ENCODE measurements at regions not wholly inside any gene's neighbourhood (a gene's known extent, or its start where the extent isn't known, plus 50 kb on each side); places are given as distances from the start of the nearest gene placed in this dataset.

DNA sequence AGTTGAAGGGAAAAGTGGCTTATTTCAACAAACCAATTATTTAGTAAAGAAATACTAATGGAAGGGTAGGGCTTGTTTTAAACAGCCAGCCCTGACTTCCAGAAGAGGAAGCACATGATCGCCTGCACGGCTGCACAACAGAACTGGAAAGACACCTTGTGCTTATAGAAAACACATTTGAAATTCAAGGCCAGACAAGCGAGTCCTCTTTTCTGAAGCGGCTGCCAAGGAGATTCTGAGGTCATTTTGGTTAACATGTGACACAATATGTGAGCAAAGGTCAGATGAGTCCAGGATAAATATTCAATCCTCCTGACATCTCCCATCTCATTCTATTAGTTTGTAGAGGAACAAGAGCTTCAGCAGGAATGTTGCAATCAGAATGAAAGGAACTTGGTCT is 461.4 kb upstream of the ST8SIA4 start:
- peaks cover 5% of the 10 kb centered on the region for H3K4me1 Mint-ChIP-seq (ENCODE audit: low read depth, unreplicated experiment)
- TF ChIP-seq, protein P1, sequence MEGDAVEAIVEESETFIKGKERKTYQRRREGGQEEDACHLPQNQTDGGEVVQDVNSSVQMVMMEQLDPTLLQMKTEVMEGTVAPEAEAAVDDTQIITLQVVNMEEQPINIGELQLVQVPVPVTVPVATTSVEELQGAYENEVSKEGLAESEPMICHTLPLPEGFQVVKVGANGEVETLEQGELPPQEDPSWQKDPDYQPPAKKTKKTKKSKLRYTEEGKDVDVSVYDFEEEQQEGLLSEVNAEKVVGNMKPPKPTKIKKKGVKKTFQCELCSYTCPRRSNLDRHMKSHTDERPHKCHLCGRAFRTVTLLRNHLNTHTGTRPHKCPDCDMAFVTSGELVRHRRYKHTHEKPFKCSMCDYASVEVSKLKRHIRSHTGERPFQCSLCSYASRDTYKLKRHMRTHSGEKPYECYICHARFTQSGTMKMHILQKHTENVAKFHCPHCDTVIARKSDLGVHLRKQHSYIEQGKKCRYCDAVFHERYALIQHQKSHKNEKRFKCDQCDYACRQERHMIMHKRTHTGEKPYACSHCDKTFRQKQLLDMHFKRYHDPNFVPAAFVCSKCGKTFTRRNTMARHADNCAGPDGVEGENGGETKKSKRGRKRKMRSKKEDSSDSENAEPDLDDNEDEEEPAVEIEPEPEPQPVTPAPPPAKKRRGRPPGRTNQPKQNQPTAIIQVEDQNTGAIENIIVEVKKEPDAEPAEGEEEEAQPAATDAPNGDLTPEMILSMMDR (IDR thresholded peaks at IDR 0.05; ENCODE audit: partially characterized antibody, unreplicated experiment): no peak
- H3K9me3 Mint-ChIP-seq (ENCODE audit: unreplicated experiment): no peaks in the 10 kb centered on the region
- no peak for DNase-seq
- no peaks in the 10 kb centered on the region for H3K36me3 Mint-ChIP-seq (ENCODE audit: unreplicated experiment)
- H3K4me3 Mint-ChIP-seq (ENCODE audit: unreplicated experiment): no peak overlapping the region
- H3K27ac Mint-ChIP-seq (ENCODE audit: unreplicated experiment): no peak overlapping the region
- H3K27me3 Mint-ChIP-seq (ENCODE audit: unreplicated experiment): no peaks in the 10 kb centered on the region

DNA sequence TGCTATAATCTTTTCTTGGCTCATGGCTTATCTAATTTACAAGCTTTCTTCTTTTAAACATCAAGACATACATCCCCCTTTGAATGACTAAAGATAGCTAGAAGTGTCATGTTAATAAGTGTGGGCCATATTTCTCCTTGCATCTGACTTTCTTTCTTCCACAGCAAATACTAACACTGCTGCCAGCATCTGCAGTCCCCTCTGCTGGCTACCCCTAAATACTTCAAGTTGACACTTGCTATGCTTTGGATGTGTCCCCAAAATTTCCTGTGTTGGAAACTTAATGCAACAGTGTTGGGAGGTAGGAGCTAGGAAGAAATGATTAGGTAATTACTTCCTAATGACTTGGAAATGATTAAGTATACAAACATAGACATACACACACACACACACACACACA is 459.0 kb upstream of the ST8SIA4 start:
- no peak for DNase-seq
- Mint-ChIP-seq H3K4me3 (ENCODE audit: unreplicated experiment) (no peak overlapping the region), H3K27me3 (ENCODE audit: unreplicated experiment) (no peaks in the 10 kb centered on the region)

DNA sequence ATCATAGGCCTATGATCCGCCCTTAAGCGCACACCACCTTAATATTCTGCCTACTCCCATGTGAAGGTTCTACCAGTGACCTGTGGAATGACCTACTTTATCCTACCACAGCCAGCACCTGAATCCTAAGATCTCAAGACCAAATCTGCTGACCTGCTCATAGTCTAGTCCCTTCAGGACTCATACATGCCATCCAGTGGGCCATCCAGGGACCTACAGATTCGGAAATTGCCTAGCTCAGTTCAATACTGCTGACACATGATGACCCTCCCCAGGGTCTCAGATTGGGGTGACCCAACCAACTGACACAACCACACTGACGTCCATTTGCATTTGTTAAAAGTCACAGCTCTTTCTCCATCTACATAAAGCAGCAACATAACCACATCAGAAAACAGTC is 443.8 kb upstream of the ST8SIA4 start:
- no peak overlapping the region for H3K27ac Mint-ChIP-seq (ENCODE audit: unreplicated experiment)
- no peak for DNase-seq
- peaks cover 3% of the 10 kb centered on the region for H3K4me1 Mint-ChIP-seq (ENCODE audit: low read depth, unreplicated experiment)
- H3K36me3 Mint-ChIP-seq (ENCODE audit: unreplicated experiment): no peaks in the 10 kb centered on the region
- TF ChIP-seq, protein P1 (IDR thresholded peaks at IDR 0.05; ENCODE audit: partially characterized antibody, unreplicated experiment): no peak
- H3K4me3 Mint-ChIP-seq (ENCODE audit: unreplicated experiment): no peak overlapping the region
- peaks cover 1% of the 10 kb centered on the region for H3K9me3 Mint-ChIP-seq (ENCODE audit: unreplicated experiment)
- H3K27me3 Mint-ChIP-seq (ENCODE audit: unreplicated experiment): peaks cover 3% of the 10 kb centered on the region

More for the DNA sequence above, 459.0 kb upstream of the ST8SIA4 start:
- H3K9me3 Mint-ChIP-seq (ENCODE audit: unreplicated experiment): no peaks in the 10 kb centered on the region
- TF ChIP-seq, protein P1 (IDR thresholded peaks at IDR 0.05; ENCODE audit: partially characterized antibody, unreplicated experiment): no peak
- no peak overlapping the region for H3K27ac Mint-ChIP-seq (ENCODE audit: unreplicated experiment)
- no peaks in the 10 kb centered on the region for H3K36me3 Mint-ChIP-seq (ENCODE audit: unreplicated experiment)
- peaks cover 2% of the 10 kb centered on the region for H3K4me1 Mint-ChIP-seq (ENCODE audit: low read depth, unreplicated experiment)

DNA sequence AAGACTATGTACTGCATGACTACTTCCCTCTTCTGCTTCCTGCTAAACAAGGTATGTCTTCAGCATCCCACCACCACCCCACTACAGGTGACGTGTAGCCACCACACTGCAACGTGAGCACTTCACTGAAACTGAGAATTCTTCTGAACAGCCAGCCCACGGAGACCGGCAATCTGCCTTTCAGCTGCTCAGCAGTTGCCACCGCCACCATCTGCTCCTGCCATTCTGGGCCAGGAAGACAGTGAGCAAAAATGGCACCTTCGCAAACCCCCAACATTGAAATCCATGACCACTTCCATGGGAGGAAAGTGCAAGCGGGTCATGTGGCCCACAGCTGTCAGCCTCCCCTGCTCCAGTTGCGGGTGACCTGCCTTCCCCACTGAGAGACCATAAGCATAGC is 443.4 kb upstream of the ST8SIA4 start:
- peaks cover 3% of the 10 kb centered on the region for H3K27me3 Mint-ChIP-seq (ENCODE audit: unreplicated experiment)
- H3K36me3 Mint-ChIP-seq (ENCODE audit: unreplicated experiment): no peaks in the 10 kb centered on the region
- H3K9me3 Mint-ChIP-seq (ENCODE audit: unreplicated experiment): peaks cover 1% of the 10 kb centered on the region
- H3K4me3 Mint-ChIP-seq (ENCODE audit: unreplicated experiment): no peak overlapping the region
- no peak for DNase-seq
- peaks cover 3% of the 10 kb centered on the region for H3K4me1 Mint-ChIP-seq (ENCODE audit: low read depth, unreplicated experiment)
- H3K27ac Mint-ChIP-seq (ENCODE audit: unreplicated experiment): no peak overlapping the region
- TF ChIP-seq, protein P1 (IDR thresholded peaks at IDR 0.05; ENCODE audit: partially characterized antibody, unreplicated experiment): no peak

DNA sequence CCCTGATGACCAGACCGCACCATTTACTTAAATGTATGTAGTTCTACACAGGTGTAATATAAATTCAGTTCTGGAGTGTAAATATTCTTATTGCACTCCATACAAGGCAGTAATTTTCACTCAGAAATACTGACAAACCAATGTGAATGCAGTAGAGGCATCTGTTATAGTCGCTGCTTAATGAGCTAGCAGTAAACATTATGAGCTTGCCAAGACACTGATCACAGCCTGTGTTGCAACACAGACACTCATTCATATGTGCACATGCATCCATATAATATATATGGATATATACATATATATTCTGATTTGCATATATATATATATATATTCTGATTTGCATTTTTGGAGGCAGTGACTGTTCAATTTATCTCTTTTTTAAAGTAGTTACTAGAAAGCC is 435.1 kb upstream of the ST8SIA4 start:
- Mint-ChIP-seq H3K9me3 (ENCODE audit: unreplicated experiment) (peaks cover 2% of the 10 kb centered on the region), H3K27ac (ENCODE audit: unreplicated experiment) (no peak overlapping the region), H3K4me3 (ENCODE audit: unreplicated experiment) (no peak overlapping the region), H3K27me3 (ENCODE audit: unreplicated experiment) (peaks cover 2% of the 10 kb centered on the region), H3K4me1 (ENCODE audit: low read depth, unreplicated experiment) (no peaks in the 10 kb centered on the region), H3K36me3 (ENCODE audit: unreplicated experiment) (no peaks in the 10 kb centered on the region)
- DNase-seq: no peak
- TF ChIP-seq, protein P1 (IDR thresholded peaks at IDR 0.05; ENCODE audit: partially characterized antibody, unreplicated experiment): no peak

Measured in glutamatergic neuron (in vitro differentiated cells).